IMR-90 (cell line): ENCODE measurements at regions not wholly inside any gene's neighbourhood (a gene's known extent, or its start where the extent isn't known, plus 50 kb on each side); places are given as distances from the start of the nearest gene placed in this dataset.

Experiments used
- ATAC-seq: fragments of 200-7000 bp; cut with Tn5 transposase; 2 replicates; pipeline ENCODE4 v1.9.1; 2020; ENCODE audit warnings: low read depth, mild to moderate bottlenecking, moderate library complexity
- BruUV-seq: library from RNA; stranded (reverse); fragments of 400-500 nt; replicated peaks from 2 replicates; lab custom pipeline; 2021; lab: Mats Ljungman, UMichigan
- CTCF ChIA-PET: fragments of 300-600 bp; formaldehyde crosslinking; extraction: SDS; loops from one replicate; lab custom pipeline; 2021; ENCODE audit warnings: antibody characterized with exemption; lab: Yijun Ruan, JAX
- POLR2A ChIA-PET: fragments of 300-600 bp; sonication (Branson Sonifier 250); formaldehyde crosslinking; loops from one replicate; lab custom pipeline; 2022; ENCODE audit warnings: antibody characterized with exemption; ENCODE audit not compliant: unreplicated experiment; lab: Charles Lee
- DNase-seq: peaks from one replicate; pipeline ENCODE4 v3.0.0; 2013
- H2AFZ ChIP-seq: replicated peaks from 2 replicates; pipeline ENCODE3; 2013; ENCODE audit warnings: low read length, mild to moderate bottlenecking; ENCODE audit not compliant: poor library complexity
- H2AK5ac ChIP-seq: 2 replicates; pipeline ENCODE4 v1.6.1; 2013; ENCODE audit warnings: low read depth, low read length, inconsistent platforms
- H2AK9ac ChIP-seq: replicated peaks from 2 replicates; pipeline ENCODE3; 2013; ENCODE audit warnings: mild to moderate bottlenecking, low read depth, low read length, moderate library complexity; ENCODE audit not compliant: poor library complexity
- H2BK120ac ChIP-seq: 2 replicates; pipeline ENCODE4 v1.6.1; 2013; ENCODE audit warnings: low read depth, low read length, inconsistent platforms
- H2BK15ac ChIP-seq: 3 replicates; pipeline ENCODE4 v1.6.1; 2013; ENCODE audit warnings: low read depth, low read length, inconsistent platforms
- H2BK20ac ChIP-seq: 2 replicates; pipeline ENCODE4 v1.6.1; 2013; ENCODE audit warnings: low read depth, mild to moderate bottlenecking, inconsistent platforms, low read length, moderate library complexity
- H2BK5ac ChIP-seq: 2 replicates; pipeline ENCODE4 v1.6.1; 2013; ENCODE audit warnings: mild to moderate bottlenecking, low read depth, low read length, inconsistent platforms; ENCODE audit not compliant: poor library complexity, severe bottlenecking
- H3K14ac ChIP-seq: replicated peaks from 2 replicates; pipeline ENCODE4 v1.6.1; 2013; ENCODE audit warnings: low read depth, low read length, inconsistent platforms
- H3K18ac ChIP-seq: 2 replicates; pipeline ENCODE4 v1.6.1; 2013; ENCODE audit warnings: low read depth, low read length, control low read depth
- H3K23ac ChIP-seq: 2 replicates; pipeline ENCODE4 v1.6.1; 2013; ENCODE audit warnings: low read depth, low read length, inconsistent platforms
- H3K27ac ChIP-seq: 2 replicates; pipeline ENCODE4 v1.5.1; 2013; ENCODE audit warnings: mild to moderate bottlenecking, control low read depth, low read length; ENCODE audit not compliant: insufficient read depth
- H3K27me3 ChIP-seq: 2 replicates; pipeline ENCODE4 v1.6.1; 2013; ENCODE audit warnings: low read length; ENCODE audit not compliant: control insufficient read depth, insufficient read depth
- H3K36me3 ChIP-seq: 2 replicates; pipeline ENCODE4 v1.6.1; 2013; ENCODE audit warnings: low read length, mixed read lengths; ENCODE audit not compliant: control insufficient read depth, insufficient read depth
- H3K4ac ChIP-seq: 2 replicates; pipeline ENCODE4 v1.6.1; 2013; ENCODE audit warnings: low read depth, low read length, inconsistent platforms
- H3K4me1 ChIP-seq: 2 replicates; pipeline ENCODE4 v1.6.1; 2013; ENCODE audit warnings: low read length, mixed read lengths; ENCODE audit not compliant: control insufficient read depth, insufficient read depth
- H3K4me2 ChIP-seq: 2 replicates; pipeline ENCODE4 v1.6.1; 2013; ENCODE audit warnings: low read depth, mild to moderate bottlenecking, control low read depth, low read length, moderate library complexity
- H3K4me3 ChIP-seq: 2 replicates; pipeline ENCODE4 v1.5.1; 2013; ENCODE audit warnings: low read depth, mild to moderate bottlenecking, control low read depth, low read length, moderate library complexity; ENCODE audit not compliant: insufficient read depth
- H3K56ac ChIP-seq: 2 replicates; pipeline ENCODE4 v1.6.1; 2013; ENCODE audit warnings: low read length, inconsistent platforms; ENCODE audit not compliant: insufficient read depth; ENCODE audit errors: extremely low read depth
- H3K79me1 ChIP-seq, 2 experiments: 2 replicates each; pipeline ENCODE4 v1.6.1; 2013; ENCODE audit warnings: low read length in 2 of 2, inconsistent platforms in 1 of 2, low read depth in 1 of 2
- H3K9ac ChIP-seq: 2 replicates; pipeline ENCODE4 v1.6.1; 2013; ENCODE audit warnings: low read depth, low read length, control low read depth
- H3K9me1 ChIP-seq: 2 replicates; pipeline ENCODE4 v1.6.1; 2013; ENCODE audit warnings: low read length, inconsistent platforms; ENCODE audit not compliant: insufficient read depth
- H3K9me3 ChIP-seq: 2 replicates; pipeline ENCODE4 v1.6.1; 2013; ENCODE audit warnings: low read length; ENCODE audit not compliant: control insufficient read depth, insufficient read depth
- H4K20me1 ChIP-seq: 2 replicates; pipeline ENCODE4 v1.6.1; 2013; ENCODE audit warnings: low read length, inconsistent platforms; ENCODE audit not compliant: insufficient read depth
- H4K5ac ChIP-seq: 2 replicates; pipeline ENCODE4 v1.6.1; 2013; ENCODE audit warnings: mild to moderate bottlenecking, low read depth, low read length, control low read depth
- H4K8ac ChIP-seq, 2 experiments: 2 replicates each; pipeline ENCODE4 v1.6.1; 2013; ENCODE audit warnings: low read depth in 2 of 2, low read length in 2 of 2, control low read depth in 1 of 2, inconsistent platforms in 1 of 2
- H4K91ac ChIP-seq: 2 replicates; pipeline ENCODE4 v1.6.1; 2013; ENCODE audit warnings: low read depth, low read length, inconsistent platforms; ENCODE audit not compliant: insufficient read depth
- BHLHE40 ChIP-seq: fragments of 150-350 bp; IDR thresholded peaks from 2 replicates; pipeline ENCODE4 v1.6.1; 2016; ENCODE audit warnings: mild to moderate bottlenecking, low read depth, low read length
- ELK1 ChIP-seq: fragments of 150-350 bp; IDR thresholded peaks from 2 replicates; pipeline ENCODE4 v1.6.1; 2016; ENCODE audit warnings: low read depth, mild to moderate bottlenecking, low read length, moderate library complexity, borderline replicate concordance
- FOS ChIP-seq: fragments of 150-350 bp; IDR thresholded peaks from 2 replicates; pipeline ENCODE4 v1.6.1; 2016; ENCODE audit warnings: low read depth, low read length
- MAFK ChIP-seq: IDR thresholded peaks from 2 replicates; pipeline ENCODE4 v1.6.1; 2012; ENCODE audit warnings: low read depth, low read length, improper control_type of control experiment
- MAZ ChIP-seq: IDR thresholded peaks from 2 replicates; pipeline ENCODE4 v1.6.1; 2012; ENCODE audit warnings: low read depth, mild to moderate bottlenecking, low read length, improper control_type of control experiment, moderate library complexity, borderline replicate concordance
- NFE2L2 ChIP-seq: fragments of 150-350 bp; IDR thresholded peaks from 2 replicates; pipeline ENCODE4 v1.6.1; 2016; ENCODE audit warnings: low read depth, mild to moderate bottlenecking, low read length
- POLR2A ChIP-seq: IDR thresholded peaks from 2 replicates; pipeline ENCODE4 v1.6.1; 2012; ENCODE audit warnings: mild to moderate bottlenecking, low read depth, low read length
- RAD21 ChIP-seq: IDR thresholded peaks from 2 replicates; pipeline ENCODE4 v1.6.1; 2012; ENCODE audit warnings: low read length, improper control_type of control experiment
- RCOR1 ChIP-seq: IDR thresholded peaks from 2 replicates; pipeline ENCODE4 v1.6.1; 2012; ENCODE audit warnings: mild to moderate bottlenecking, low read length, improper control_type of control experiment; ENCODE audit not compliant: insufficient replicate concordance
- RFX5 ChIP-seq: IDR thresholded peaks from 2 replicates; pipeline ENCODE4 v1.8.0; 2012; ENCODE audit warnings: low read depth, mild to moderate bottlenecking, low read length, moderate library complexity
- WGBS, 2 experiments: methylation state at CpG; one replicate each; pipeline versions ENCODE4 v1.1.5 to v1.1.7; 2013; ENCODE audit warnings: missing lambda C conversion rate in 2 of 2; ENCODE audit not compliant: insufficient read length in 1 of 2; ENCODE audit errors: extremely low coverage in 2 of 2; 5-methylcytosine and 5-hydroxymethylcytosine counted together
- dilution Hi-C: fragments of 300-500 bp; cut with HindIII; formaldehyde crosslinking; loops from one replicate; pipeline ENCODE4 v1.14.3; 2018; ENCODE audit warnings: low sequenced_read_pairs; ENCODE audit not compliant: unreplicated experiment
- in situ Hi-C: fragments of 300-500 bp; cut with MboI; formaldehyde crosslinking; loops from 3 replicates; pipeline ENCODE4 v1.14.3; 2019; ENCODE audit warnings: low sequenced_read_pairs, inconsistent platforms, mixed read lengths
- intact Hi-C: fragments of 100-400 bp; cut with micrococcal nuclease; formaldehyde crosslinking; loops from 2 replicates; pipeline ENCODE4 v1.10.0; 2022
- TF ChIP-seq, protein P1 (sequence below): fragments of 150-350 bp; IDR thresholded peaks from 2 replicates; pipeline ENCODE4 v1.6.1; 2017; ENCODE audit warnings: mild to moderate bottlenecking, antibody characterized with exemption, low read length, low read depth

DNA sequence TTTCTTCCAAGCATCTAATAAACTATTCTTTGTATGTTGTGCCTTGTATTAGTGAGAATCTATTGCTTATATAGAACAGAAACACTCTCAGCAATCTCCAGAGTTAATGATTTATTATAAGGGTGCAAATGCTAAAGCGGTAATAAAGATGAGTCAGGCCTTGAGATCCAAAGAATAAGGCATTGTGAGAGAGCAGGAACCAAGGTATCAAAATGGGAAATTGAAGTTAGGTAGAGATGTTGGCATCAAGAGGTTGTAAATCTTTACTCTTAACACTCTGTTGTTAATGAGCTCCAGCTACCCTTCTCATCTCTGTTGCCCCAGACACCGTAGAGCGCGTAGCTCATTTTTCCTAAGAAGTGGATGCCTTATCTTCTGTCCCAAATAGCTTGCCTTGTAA is 375.2 kb downstream of the ARL4A start:
- H2AK5ac ChIP-seq: no peak overlapping the region
- H3K9ac ChIP-seq: no peak overlapping the region
- no peaks in the 10 kb centered on the region for H3K36me3 ChIP-seq
- H2AFZ ChIP-seq: no peak overlapping the region
- H3K79me1 ChIP-seq: no peaks in the 10 kb centered on the region
- H3K23ac ChIP-seq: no peak overlapping the region
- no peak overlapping the region for H2BK120ac ChIP-seq
- H2BK15ac ChIP-seq: no peak overlapping the region
- no peaks in the 10 kb centered on the region for H3K9me3 ChIP-seq
- intact Hi-C loops (no loop called here), in situ Hi-C loops (no loop called here), dilution Hi-C loops (no loop called here)
- no peak for ATAC-seq
- no peak overlapping the region for H4K91ac ChIP-seq
- no TSS peak for BruUV-seq
- no CpG with 5 or more reads among the region's 4 CpGs for WGBS, 2 experiments
- H3K27me3 ChIP-seq: no peaks in the 10 kb centered on the region
- no peak overlapping the region for H3K4me2 ChIP-seq
- no peak overlapping the region for H2BK20ac ChIP-seq
- no peak overlapping the region for H4K8ac ChIP-seq
- H3K27ac ChIP-seq: no peak overlapping the region
- H3K14ac ChIP-seq: no peak overlapping the region
- H3K56ac ChIP-seq: no peak overlapping the region
- H3K4me3 ChIP-seq: no peak overlapping the region
- DNase-seq: no peak
- no peak overlapping the region for H2BK5ac ChIP-seq
- H3K18ac ChIP-seq: no peak overlapping the region
- POLR2A ChIA-PET: no interaction called here
- TF ChIP-seq RAD21 (no peak), NFE2L2 (no peak), BHLHE40 (no peak), FOS (no peak), RFX5 (no peak), RCOR1 (no peak), MAFK (no peak), ELK1 (no peak), MAZ (no peak), POLR2A (no peak)
- TF ChIP-seq, protein P1, sequence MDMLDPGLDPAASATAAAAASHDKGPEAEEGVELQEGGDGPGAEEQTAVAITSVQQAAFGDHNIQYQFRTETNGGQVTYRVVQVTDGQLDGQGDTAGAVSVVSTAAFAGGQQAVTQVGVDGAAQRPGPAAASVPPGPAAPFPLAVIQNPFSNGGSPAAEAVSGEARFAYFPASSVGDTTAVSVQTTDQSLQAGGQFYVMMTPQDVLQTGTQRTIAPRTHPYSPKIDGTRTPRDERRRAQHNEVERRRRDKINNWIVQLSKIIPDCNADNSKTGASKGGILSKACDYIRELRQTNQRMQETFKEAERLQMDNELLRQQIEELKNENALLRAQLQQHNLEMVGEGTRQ: no peak
- H4K5ac ChIP-seq: no peak overlapping the region
- no peak overlapping the region for H3K4ac ChIP-seq
- H3K9me1 ChIP-seq: no peaks in the 10 kb centered on the region
- H2AK9ac ChIP-seq: no peak overlapping the region
- H3K4me1 ChIP-seq: peaks cover 2% of the 10 kb centered on the region; the same call in 1 of the 2 replicates
- CTCF ChIA-PET: no interaction called here
- no peaks in the 10 kb centered on the region for H4K20me1 ChIP-seq
